ENCODE measurements at regions not wholly inside any gene's neighbourhood (a gene's known extent, or its start where the extent isn't known, plus 50 kb on each side); places are given as distances from the start of the nearest gene placed in this dataset.

GRCh38 chr14:36055052-36055378, 121.5 kb downstream of the PTCSC3 start:
- Histone ChIP-seq H3K4me2 (no peak overlapping the region), H2AFZ (ENCODE audit: low read depth) (no peak overlapping the region), H3K4me3 (ENCODE audit: low read depth in 2 of 2, low read length in 1 of 2) (no peak overlapping the region), H3K4me1 (ENCODE audit: control insufficient read depth in 1 of 2, insufficient read depth in 2 of 2, low read depth in 1 of 2, low read length in 1 of 2) (peaks cover 0 to 4% of the 10 kb centered on the region in 2 experiments; a peak in 2 of 4 replicates), H3K9me2 (no peaks in the 10 kb centered on the region), H3K9me3 (no peaks in the 10 kb centered on the region), H3K36me3 (replicated peaks in 1 of 2; ENCODE audit: control insufficient read depth in 1 of 2, insufficient read depth in 2 of 2, low read length in 1 of 2) (no peaks in the 10 kb centered on the region), H3K9ac (no peak overlapping the region), H3K79me2 (ENCODE audit: insufficient read depth) (no peaks in the 10 kb centered on the region), H3K27me3 (ENCODE audit: insufficient read depth) (peaks cover 15% of the 10 kb centered on the region; the same call in 1 of the 2 replicates), H3F3A (replicated peaks; ENCODE audit: insufficient read depth) (no peaks in the 10 kb centered on the region), H4K20me1 (ENCODE audit: insufficient read depth) (no peaks in the 10 kb centered on the region), H3K27ac (ENCODE audit: low read depth in 2 of 2, low read length in 1 of 2) (no peak overlapping the region)
- DNase-seq, result no peak
- whole genome bisulfite sequencing (ENCODE audit: low lambda C conversion rate), result 2% methylated on average over 3 of the region's 3 CpGs
- ChIA-PET POLR2A (no interaction called here), CTCF (interaction anchor here (6.6 kb wide), 1 partner anchor 15 kb away, joined by 38 read pairs; no protein-coding TSS in a partner anchor)
- TF ChIP-seq NFIC (IDR thresholded peaks at IDR 0.05; ENCODE audit: borderline replicate concordance) (no peak), FOXJ3 (CRISPR knock-in tag; IDR thresholded peaks at IDR 0.05) (no peak), GABPA (IDR thresholded peaks at IDR 0.05; ENCODE audit: low read depth) (no peak), RFX5 (IDR thresholded peaks at IDR 0.05; ENCODE audit: low read length) (no peak), MXI1 (IDR thresholded peaks at IDR 0.05; ENCODE audit: low read depth, low read length) (no peak), GATA2 (CRISPR knock-in tag; IDR thresholded peaks at IDR 0.05) (no peak), TCF12 (IDR thresholded peaks at IDR 0.05) (no peak)

GRCh38 chr14:36054353-36055051, 122.0 kb downstream of the PTCSC3 start:
- ChIA-PET POLR2A (no interaction called here), CTCF (interaction anchor here (6.6 kb wide), 1 partner anchor 15 kb away, joined by 38 read pairs; no protein-coding TSS in a partner anchor)
- no peaks in the 10 kb centered on the region for H3K36me3 ChIP-seq (replicated peaks in 1 of 2; ENCODE audit: control insufficient read depth in 1 of 2, insufficient read depth in 2 of 2, low read length in 1 of 2)
- no peaks in the 10 kb centered on the region for H3K9me2 ChIP-seq
- WGBS (ENCODE audit: low lambda C conversion rate), result 6% methylated on average over 3 of the region's 3 CpGs
- H3K4me2 ChIP-seq, result no peak overlapping the region
- no peak overlapping the region for H3K9ac ChIP-seq
- H3K79me2 ChIP-seq (ENCODE audit: insufficient read depth), result no peaks in the 10 kb centered on the region
- no peak for TF ChIP-seq RXRA (IDR thresholded peaks at IDR 0.05; ENCODE audit: borderline replicate concordance, low read depth)
- no peak for TF ChIP-seq IRF3 (IDR thresholded peaks at IDR 0.05; ENCODE audit: low read depth, low read length)
- TF ChIP-seq FOXJ3 (CRISPR knock-in tag; IDR thresholded peaks at IDR 0.05), result no peak
- TF ChIP-seq NRF1 (IDR thresholded peaks at IDR 0.05; ENCODE audit: low read depth, low read length), result no peak
- TF ChIP-seq RFX5 (IDR thresholded peaks at IDR 0.05; ENCODE audit: low read length), result no peak
- TF ChIP-seq FOXM1 (IDR thresholded peaks at IDR 0.05; ENCODE audit: low read depth), result no peak
- TF ChIP-seq NFIC (IDR thresholded peaks at IDR 0.05; ENCODE audit: borderline replicate concordance), result no peak
- no peak for TF ChIP-seq JUND (IDR thresholded peaks at IDR 0.05)
- TF ChIP-seq ZBTB33 (IDR thresholded peaks at IDR 0.05; ENCODE audit: borderline replicate concordance, low read depth), result no peak
- TF ChIP-seq RAD21 (IDR thresholded peaks at IDR 0.05; ENCODE audit: low read length), result no peak
- no peak for TF ChIP-seq ELF1 (IDR thresholded peaks at IDR 0.05)
- TF ChIP-seq REST (IDR thresholded peaks at IDR 0.05; ENCODE audit: low read depth, low read length), result no peak
- TF ChIP-seq POLR2AphosphoS5 (IDR thresholded peaks at IDR 0.05; ENCODE audit: low read depth, low read length), result no peak
- no peak for TF ChIP-seq PBX3 (IDR thresholded peaks at IDR 0.05)
- no peak for TF ChIP-seq MXI1 (IDR thresholded peaks at IDR 0.05; ENCODE audit: low read depth, low read length)
- TF ChIP-seq MEF2A (IDR thresholded peaks at IDR 0.05; ENCODE audit: borderline replicate concordance, low read depth), result no peak
- no peak for TF ChIP-seq TCF12 (IDR thresholded peaks at IDR 0.05)
- TF ChIP-seq TAF1 (IDR thresholded peaks at IDR 0.05; ENCODE audit: borderline replicate concordance, low read depth, low read length), result no peak
- no peak overlapping the region for H2AFZ ChIP-seq (ENCODE audit: low read depth)
- peaks cover 0 to 4% of the 10 kb centered on the region in 2 experiments; a peak in 2 of 4 replicates for H3K4me1 ChIP-seq (ENCODE audit: control insufficient read depth in 1 of 2, insufficient read depth in 2 of 2, low read depth in 1 of 2, low read length in 1 of 2)
- no peaks in the 10 kb centered on the region for H3F3A ChIP-seq (replicated peaks; ENCODE audit: insufficient read depth)
- H4K20me1 ChIP-seq (ENCODE audit: insufficient read depth), result no peaks in the 10 kb centered on the region
- DNase-seq, result no peak
- H3K9me3 ChIP-seq, result no peaks in the 10 kb centered on the region
- peaks cover 12% of the 10 kb centered on the region; the same call in 1 of the 2 replicates for H3K27me3 ChIP-seq (ENCODE audit: insufficient read depth)
- H3K4me3 ChIP-seq (ENCODE audit: low read depth in 2 of 2, low read length in 1 of 2), result no peak overlapping the region
- no peak overlapping the region for H3K27ac ChIP-seq (ENCODE audit: low read depth in 2 of 2, low read length in 1 of 2)
